ENCODE measurements at regions not wholly inside any gene's neighbourhood (a gene's known extent, or its start where the extent isn't known, plus 50 kb on each side); places are given as distances from the start of the nearest gene placed in this dataset.

DNA sequence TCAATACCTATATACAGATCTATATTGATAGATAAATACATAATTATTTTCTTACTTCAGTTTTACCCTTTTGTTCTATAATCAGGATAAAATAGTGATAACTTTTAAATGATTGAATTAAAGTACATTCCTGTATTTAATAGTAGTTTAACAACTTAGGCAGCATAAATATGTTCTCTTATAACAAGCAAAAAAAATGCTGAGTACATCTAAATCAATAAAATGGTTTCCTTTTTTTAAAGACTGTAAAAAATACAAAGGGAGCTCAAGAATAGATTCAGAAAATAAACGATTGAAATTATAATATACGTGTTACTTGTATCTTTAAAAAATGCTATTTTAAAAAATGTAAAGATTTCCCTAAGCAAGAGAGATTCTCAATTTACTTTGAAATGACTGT, 393.7 kb upstream of the TMEM132C start:
- ChIA-PET CTCF (interaction anchor here (1.0 kb wide), 1 partner anchor 163 kb away, joined by 3 read pairs; no protein-coding TSS in a partner anchor), SMC1A (ENCODE audit: uncharacterized antibody, unreplicated experiment) (interaction anchor here (1.2 kb wide), 1 partner anchor 10 kb away, joined by 3 read pairs; no protein-coding TSS in a partner anchor), POLR2A (no interaction called here), RAD21 (ENCODE audit: unreplicated experiment) (no interaction called here)
- ATAC-seq: no peak
- Histone ChIP-seq H3K4me3 (no peak overlapping the region), H3K9ac (ENCODE audit: control insufficient read depth, insufficient read depth, low read length) (no peak overlapping the region), H3K36me3 (ENCODE audit: control insufficient read depth in 2 of 2, insufficient read depth in 2 of 2, low read length in 1 of 2) (no peaks in the 10 kb centered on the region), H3K4me1 (ENCODE audit: control insufficient read depth, insufficient read depth, low read length) (no peaks in the 10 kb centered on the region), H3K9me3 (replicated peaks; ENCODE audit: control insufficient read depth, insufficient read depth, low read length) (no peaks in the 10 kb centered on the region; the same call in 2 of the 3 replicates), H3K4me2 (ENCODE audit: control insufficient read depth, insufficient read depth) (no peak overlapping the region), H2AFZ (ENCODE audit: control insufficient read depth, low read depth, low read length) (no peak overlapping the region), H3K79me2 (ENCODE audit: control insufficient read depth, insufficient read depth, low read length) (no peaks in the 10 kb centered on the region), H4K20me1 (ENCODE audit: control insufficient read depth, insufficient read depth) (no peaks in the 10 kb centered on the region), H3K27me3 (replicated peaks in 1 of 2; ENCODE audit: control insufficient read depth in 2 of 2, insufficient read depth in 2 of 2, low read length in 1 of 2) (no peaks in the 10 kb centered on the region), H3K27ac (ENCODE audit: control insufficient read depth, insufficient read depth) (no peak overlapping the region)
- no TSS peak for BruUV-seq (replicated peaks)
- intact Hi-C loops (cut with micrococcal nuclease; ENCODE audit: unreplicated experiment): no loop called here
- FAIRE-seq: no peak
- in situ Hi-C loops (cut with MboI): no loop called here
- no peak for TF ChIP-seq KDM1A (IDR thresholded peaks at IDR 0.05; ENCODE audit: borderline replicate concordance)
- 2% methylated on average over 2 of the region's 2 CpGs for WGBS (ENCODE audit: insufficient coverage, insufficient replicate concordance, low lambda C conversion rate, missing lambda C conversion rate)
- no peak for DNase-seq (ENCODE audit: low read depth, low spot score)

- H3K27me3 ChIP-seq (replicated peaks in 1 of 2; ENCODE audit: control insufficient read depth in 2 of 2, insufficient read depth in 2 of 2, low read length in 1 of 2): no peaks in the 10 kb centered on the region
- in situ Hi-C loops (cut with MboI): no loop called here
- intact Hi-C loops (cut with micrococcal nuclease; ENCODE audit: unreplicated experiment): no loop called here
- no peaks in the 10 kb centered on the region for H3K4me1 ChIP-seq (ENCODE audit: control insufficient read depth, insufficient read depth, low read length)
- no peak overlapping the region for H3K27ac ChIP-seq (ENCODE audit: control insufficient read depth, insufficient read depth)
- RAD21 ChIA-PET (ENCODE audit: unreplicated experiment): no interaction called here
- no TSS peak for BruUV-seq (replicated peaks)
- H3K79me2 ChIP-seq (ENCODE audit: control insufficient read depth, insufficient read depth, low read length): no peaks in the 10 kb centered on the region
- DNase-seq (ENCODE audit: low read depth, low spot score) (no peak), ATAC-seq (no peak), FAIRE-seq (no peak)
- no peak overlapping the region for H3K9ac ChIP-seq (ENCODE audit: control insufficient read depth, insufficient read depth, low read length)
- H3K9me3 ChIP-seq (replicated peaks; ENCODE audit: control insufficient read depth, insufficient read depth, low read length): no peaks in the 10 kb centered on the region; the same call in 2 of the 3 replicates
- H4K20me1 ChIP-seq (ENCODE audit: control insufficient read depth, insufficient read depth): no peaks in the 10 kb centered on the region
- no peak overlapping the region for H3K4me3 ChIP-seq
- H3K4me2 ChIP-seq (ENCODE audit: control insufficient read depth, insufficient read depth): no peak overlapping the region
- no peaks in the 10 kb centered on the region for H3K36me3 ChIP-seq (ENCODE audit: control insufficient read depth in 2 of 2, insufficient read depth in 2 of 2, low read length in 1 of 2)
- SMC1A ChIA-PET (ENCODE audit: uncharacterized antibody, unreplicated experiment): no interaction called here
- 4% methylated on average over 3 of the region's 3 CpGs for WGBS (ENCODE audit: insufficient coverage, insufficient replicate concordance, low lambda C conversion rate, missing lambda C conversion rate)
- CTCF ChIA-PET: no interaction called here
- POLR2A ChIA-PET: no interaction called here
- H2AFZ ChIP-seq (ENCODE audit: control insufficient read depth, low read depth, low read length): no peak overlapping the region
- TF ChIP-seq FOXM1 (IDR thresholded peaks at IDR 0.05; ENCODE audit: low read depth, low read length) (no peak), ESRRA (IDR thresholded peaks at IDR 0.05; ENCODE audit: low read length) (no peak), RAD21 (IDR thresholded peaks at IDR 0.05; ENCODE audit: insufficient read depth, low read depth, low read length) (no peak), ZNF274 (IDR thresholded peaks at IDR 0.05; ENCODE audit: insufficient read depth, insufficient read length) (no peak), NR2C1 (IDR thresholded peaks at IDR 0.05) (no peak), SMC3 (IDR thresholded peaks at IDR 0.05; ENCODE audit: borderline replicate concordance, low read length) (no peak), POLR2AphosphoS2 (IDR thresholded peaks at IDR 0.05; ENCODE audit: low read depth, low read length) (no peak), GATAD2B (conservative IDR thresholded peaks at IDR 0.05; ENCODE audit: low read depth) (no peak), ZBTB4 (CRISPR knock-in tag; IDR thresholded peaks at IDR 0.05) (no peak), NFYA (IDR thresholded peaks at IDR 0.05; ENCODE audit: borderline replicate concordance, low read depth, low read length) (no peak), BRCA1 (IDR thresholded peaks at IDR 0.05; ENCODE audit: low read depth, low read length) (no peak), PBX3 (IDR thresholded peaks at IDR 0.05; ENCODE audit: insufficient replicate concordance, low read depth, low read length) (no peak), MYB (IDR thresholded peaks at IDR 0.05; ENCODE audit: borderline replicate concordance, low read depth, low read length) (no peak)
These were observed 385.4 kb upstream of the TMEM132C start for GRCh38 chr12:127881371-127882140.
